Renal cortical epithelial cell (primary cell): ENCODE measurements at regions not wholly inside any gene's neighbourhood (a gene's known extent, or its start where the extent isn't known, plus 50 kb on each side); places are given as distances from the start of the nearest gene placed in this dataset.
A peak's percentile ranks its signal among the peaks of the same experiment; 100 is the strongest.

Experiments used
- DNase-seq: peaks from one replicate; pipeline ENCODE4 v3.0.0-alpha.2; 2011; ENCODE audit warnings: low read depth

GRCh38 chr9:96087669-96088299, 212.3 kb downstream of the ERCC6L2 start:
- DNase-seq: peak; percentile 69

- DNase-seq: no peak
Observed at GRCh38 chr9:96086936-96087571, 211.6 kb downstream of the ERCC6L2 start.

- no peak for DNase-seq
Observed at GRCh38 chr9:96085491-96086143, 210.1 kb downstream of the ERCC6L2 start.

GRCh38 chr9:96084331-96084734, 208.8 kb downstream of the ERCC6L2 start:
- no peak for DNase-seq

- DNase-seq: no peak
Observed at GRCh38 chr9:96082516-96083232, 207.2 kb downstream of the ERCC6L2 start.

GRCh38 chr9:96080364-96080763, 204.9 kb downstream of the ERCC6L2 start:
- peak; percentile 91 for DNase-seq

- no peak for DNase-seq
Observed at GRCh38 chr9:96079779-96080178, 204.3 kb downstream of the ERCC6L2 start.

GRCh38 chr9:96078897-96079490, 203.5 kb downstream of the ERCC6L2 start:
- DNase-seq: no peak

GRCh38 chr9:96075757-96076156, 200.3 kb downstream of the ERCC6L2 start:
- no peak for DNase-seq

- no peak for DNase-seq
Observed at GRCh38 chr9:96075111-96075510, 199.6 kb downstream of the ERCC6L2 start.

- no peak for DNase-seq
Observed at GRCh38 chr9:96073531-96074480, 198.3 kb downstream of the ERCC6L2 start.

- DNase-seq: no peak
Observed at GRCh38 chr9:96072930-96073329, 197.4 kb downstream of the ERCC6L2 start.

- DNase-seq: no peak
Observed at GRCh38 chr9:96071815-96072124, 196.3 kb downstream of the ERCC6L2 start.

GRCh38 chr9:96071076-96071814, 195.8 kb downstream of the ERCC6L2 start:
- peak; percentile 38 for DNase-seq

GRCh38 chr9:96069629-96070220, 194.2 kb downstream of the ERCC6L2 start:
- DNase-seq: no peak

GRCh38 chr9:96068511-96068910, 193.0 kb downstream of the ERCC6L2 start:
- no peak for DNase-seq

GRCh38 chr9:96067600-96067999, 192.1 kb downstream of the ERCC6L2 start:
- no peak for DNase-seq

- DNase-seq: no peak
Observed at GRCh38 chr9:96067004-96067403, 191.5 kb downstream of the ERCC6L2 start.

- no peak for DNase-seq
Observed at GRCh38 chr9:96065482-96066251, 190.2 kb downstream of the ERCC6L2 start.
